Activated naive CD8-positive, alpha-beta T cell treated with anti-CD3 and anti-CD28 coated beads for 36 hours (primary cell): ENCODE measurements at regions not wholly inside any gene's neighbourhood (a gene's known extent, or its start where the extent isn't known, plus 50 kb on each side); places are given as distances from the start of the nearest gene placed in this dataset.

Source experiments
- DNase-seq: peaks from one replicate; pipeline ENCODE4 v3.0.0; 2021
- H3K27ac Mint-ChIP-seq: one replicate; pipeline ENCODE4 v1.8.0; 2022; ENCODE audit warnings: mild to moderate bottlenecking, moderate library complexity, mixed read lengths
- H3K27me3 Mint-ChIP-seq: one replicate; pipeline ENCODE4 v1.8.0; 2022; ENCODE audit warnings: mild to moderate bottlenecking, mixed read lengths
- H3K36me3 Mint-ChIP-seq: one replicate; pipeline ENCODE4 v1.8.0; 2021; ENCODE audit warnings: mild to moderate bottlenecking, mixed read lengths
- H3K4me1 Mint-ChIP-seq: one replicate; pipeline ENCODE4 v1.8.0; 2021; ENCODE audit warnings: mixed read lengths
- H3K4me3 Mint-ChIP-seq: one replicate; pipeline ENCODE4 v1.8.0; 2022; ENCODE audit warnings: mild to moderate bottlenecking, moderate library complexity, mixed read lengths
- H3K9me3 Mint-ChIP-seq: one replicate; pipeline ENCODE4 v1.8.0; 2022; ENCODE audit warnings: mixed read lengths

DNA sequence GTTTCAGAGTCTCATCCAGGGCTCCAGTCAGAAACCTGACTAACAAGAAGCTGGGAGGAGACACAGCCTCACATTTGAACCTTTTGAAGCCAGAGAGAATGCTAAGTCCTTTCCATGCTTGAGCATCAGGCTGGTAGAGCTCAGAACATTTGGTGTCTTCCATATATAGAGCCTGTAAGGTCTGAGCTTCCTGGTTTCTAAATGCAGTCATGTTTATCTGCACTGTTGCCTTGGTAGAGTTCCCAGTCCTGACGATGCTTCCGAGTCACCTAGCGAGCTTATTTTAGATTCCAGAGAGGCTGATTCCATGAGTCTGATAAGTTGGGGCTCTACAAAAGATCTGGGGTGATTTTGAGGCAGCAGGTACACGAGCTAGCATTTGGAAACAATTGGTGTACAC is 68.4 kb upstream of the SORL1 start:
- Mint-ChIP-seq H3K9me3 (no peaks in the 10 kb centered on the region), H3K36me3 (no peaks in the 10 kb centered on the region), H3K27ac (no peak overlapping the region), H3K4me1 (peaks cover 15% of the 10 kb centered on the region), H3K4me3 (no peak overlapping the region), H3K27me3 (no peaks in the 10 kb centered on the region)
- DNase-seq, result no peak

DNA sequence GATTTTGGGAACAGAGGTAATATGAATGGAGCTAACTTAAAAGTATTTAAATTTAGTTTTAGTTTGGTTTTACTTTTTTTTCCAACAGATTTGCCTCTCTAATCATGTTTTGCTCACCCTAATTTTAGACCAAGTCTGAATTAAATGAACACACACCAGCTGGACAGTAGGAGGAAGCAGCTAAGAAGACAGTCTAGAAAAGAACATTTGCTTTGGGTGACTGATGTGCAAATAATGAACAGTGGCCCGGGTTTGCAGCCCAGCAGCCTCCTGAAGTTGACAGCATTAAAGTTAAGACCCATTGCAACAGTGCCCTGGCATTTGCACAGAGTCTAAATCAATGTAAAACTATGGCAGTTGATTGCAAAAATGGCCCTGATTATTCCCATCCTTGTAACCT is 66.4 kb upstream of the SORL1 start:
- Mint-ChIP-seq H3K36me3 (no peaks in the 10 kb centered on the region), H3K27me3 (no peaks in the 10 kb centered on the region), H3K4me1 (no peaks in the 10 kb centered on the region), H3K27ac (no peak overlapping the region), H3K9me3 (no peaks in the 10 kb centered on the region), H3K4me3 (no peak overlapping the region)
- no peak for DNase-seq
